HG03439 (cell line): ENCODE measurements at regions not wholly inside any gene's neighbourhood (a gene's known extent, or its start where the extent isn't known, plus 50 kb on each side); places are given as distances from the start of the nearest gene placed in this dataset.
"Not testable (repeated sequence)": the region's sequence is repeated elsewhere in the genome, so short reads cannot be mapped to it uniquely, and the experiment has no call there.

ENCODE experiments used
- ATAC-seq: cut with Tn5 transposase; IDR thresholded peaks from one replicate; pipeline ENCODE4 v1.9.1; 2021; ENCODE audit warnings: mild to moderate bottlenecking, moderate library complexity; ENCODE audit not compliant: unreplicated experiment

- ATAC-seq: no peak
Measured at GRCh38 chr7:130845581-130846085, 111.6 kb upstream of the KLF14 start.

- ATAC-seq: no peak
Measured at GRCh38 chr7:130849604-130850003, 115.6 kb upstream of the KLF14 start.

GRCh38 chr7:130850956-130851355 is 116.9 kb upstream of the KLF14 start:
- no peak for ATAC-seq

DNA sequence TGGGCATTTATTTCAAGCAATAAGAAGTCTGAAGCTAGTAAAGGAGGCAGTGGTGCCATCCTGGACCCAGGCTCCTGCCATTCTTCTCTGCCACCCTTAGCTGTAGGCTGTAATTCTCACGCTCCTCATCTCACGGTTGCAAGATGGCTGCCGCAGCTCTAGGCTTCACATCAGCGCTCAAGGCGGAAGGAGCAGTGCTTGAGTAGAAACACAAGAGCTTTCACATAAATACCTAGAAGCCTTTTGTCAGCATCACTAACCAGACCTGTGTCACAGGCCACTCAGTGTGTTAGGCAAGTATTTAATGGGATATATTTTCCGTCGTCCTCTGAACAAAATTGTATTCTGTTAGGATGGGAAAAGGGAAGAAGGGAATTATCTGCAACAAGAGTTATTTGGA is 118.9 kb upstream of the KLF14 start:
- ATAC-seq: no peak

DNA sequence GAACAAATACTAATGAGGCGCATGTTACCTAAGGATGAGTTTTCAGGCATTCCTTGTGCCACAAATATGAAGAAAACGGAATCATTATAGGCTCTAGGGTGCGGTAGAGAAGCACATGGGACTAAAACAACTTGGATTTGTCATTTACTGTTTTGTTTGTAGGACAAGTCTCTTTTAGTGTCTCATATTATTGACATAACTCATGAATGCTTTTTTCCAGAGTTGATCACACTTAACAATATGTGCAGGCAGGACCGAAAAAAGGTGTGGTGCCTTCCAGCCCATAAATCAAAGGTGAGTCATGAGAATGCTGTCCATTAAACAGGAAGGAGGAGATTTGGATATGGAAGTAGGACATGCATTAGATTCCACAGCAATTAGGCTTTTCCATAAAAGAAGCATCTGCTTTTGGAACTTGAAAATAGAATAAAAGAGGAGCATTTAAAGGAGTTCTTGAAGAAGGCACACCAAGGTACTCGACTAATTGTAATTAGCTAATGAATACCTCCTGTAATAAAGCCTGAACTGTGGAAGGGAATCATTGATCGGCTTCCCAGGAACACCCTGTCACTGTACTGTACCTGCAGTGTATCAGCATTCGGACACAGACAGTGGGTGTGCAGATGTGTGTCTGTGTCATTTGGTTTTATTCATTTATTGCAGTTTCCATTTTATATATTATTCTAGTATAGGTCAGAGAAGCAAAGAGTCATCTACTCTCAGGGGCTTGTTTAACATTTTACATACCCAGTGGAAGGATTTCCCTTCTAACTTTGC is 119.7 kb upstream of the KLF14 start:
- no peak for ATAC-seq

- ATAC-seq: no peak
Measured at GRCh38 chr7:130854481-130854880, 120.5 kb upstream of the KLF14 start.

- ATAC-seq: no peak
Measured at GRCh38 chr7:130856866-130857265, 122.9 kb upstream of the KLF14 start.

GRCh38 chr7:130860832-130861231 is 126.8 kb upstream of the KLF14 start:
- not testable (repeated sequence) for ATAC-seq

DNA sequence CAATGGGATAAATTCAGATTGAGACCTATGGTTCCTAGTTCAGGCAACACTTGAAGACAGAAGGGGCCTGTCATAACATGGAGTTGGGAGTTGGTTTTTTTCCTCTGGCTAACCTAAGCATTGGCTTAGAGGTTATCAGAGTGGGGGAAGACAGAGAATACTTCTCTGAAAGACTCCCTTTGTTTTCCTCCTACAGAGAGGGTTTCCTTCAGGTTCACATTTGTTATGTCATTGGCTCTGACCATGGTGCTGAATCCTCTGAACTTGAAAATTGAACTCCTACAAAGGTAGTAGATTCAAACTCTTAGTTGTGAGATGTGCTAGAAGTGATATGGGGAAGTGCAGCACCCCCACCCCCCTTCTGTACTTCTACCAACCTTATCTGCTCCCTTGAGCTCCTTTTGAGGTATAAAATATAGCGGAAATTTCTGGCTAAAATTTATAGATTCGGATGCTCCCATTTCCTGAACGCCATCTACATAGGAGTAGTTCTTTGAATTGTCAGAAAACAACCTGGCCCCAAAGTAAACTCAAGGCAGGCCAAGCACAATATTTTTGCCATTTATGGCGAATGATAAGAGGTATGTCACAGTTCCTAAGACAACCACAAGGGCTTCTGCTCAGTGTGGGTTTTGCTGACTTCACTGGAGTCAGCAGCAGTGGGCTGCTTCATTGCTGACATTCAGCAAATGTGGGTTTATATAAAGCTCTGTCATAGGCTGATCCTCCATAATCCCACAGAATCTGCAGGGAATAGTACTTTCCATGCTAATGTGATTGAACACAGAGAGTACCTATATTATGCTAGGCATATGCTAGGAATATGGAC is 131.6 kb upstream of the KLF14 start:
- no peak for ATAC-seq

DNA sequence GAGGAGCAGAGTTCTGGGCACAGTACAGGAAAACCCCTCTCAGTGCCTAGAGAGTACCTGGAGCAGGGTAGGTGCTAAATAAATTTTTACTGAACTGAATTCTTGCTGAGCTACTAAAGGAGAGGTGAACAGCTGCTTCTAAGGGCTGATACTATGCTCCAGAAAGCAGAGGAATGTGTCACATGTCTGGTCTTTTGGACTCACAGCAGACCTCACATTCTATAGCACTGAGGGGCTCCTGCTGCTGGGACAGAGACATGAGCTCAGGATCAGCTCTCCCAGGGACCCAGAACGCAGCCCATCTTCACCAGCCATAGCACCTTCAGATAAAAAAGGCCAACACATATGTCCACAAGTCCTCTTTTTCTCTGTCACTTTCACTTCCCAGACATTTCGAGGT is 133.0 kb upstream of the KLF14 start:
- no peak for ATAC-seq

DNA sequence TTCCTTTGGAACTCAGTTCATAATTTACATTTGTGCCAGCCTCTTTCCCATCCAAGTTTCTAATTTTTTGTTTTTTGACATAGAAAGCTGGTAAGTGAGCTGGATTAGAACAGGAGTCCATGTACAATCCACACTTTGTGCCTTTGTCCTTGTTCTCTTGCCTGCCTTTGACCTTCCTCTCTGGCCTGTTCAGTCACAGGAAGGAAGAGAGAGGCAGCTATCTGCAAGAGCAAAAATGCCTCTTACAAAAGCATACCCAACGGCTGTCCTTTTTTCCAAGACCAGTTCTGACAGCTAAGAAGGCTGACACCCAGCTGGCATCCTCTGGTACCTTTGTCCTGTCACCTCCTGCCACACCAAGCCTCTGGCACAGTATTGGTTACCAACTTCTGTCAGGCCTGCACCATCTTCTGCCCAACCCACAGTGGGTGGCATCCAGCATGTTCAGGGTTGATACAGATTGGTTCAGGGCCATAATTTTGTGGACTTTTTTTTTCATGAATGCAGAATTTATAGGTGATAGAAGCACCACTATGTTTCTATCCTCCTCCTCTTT is 133.7 kb upstream of the KLF14 start:
- ATAC-seq: no peak

DNA sequence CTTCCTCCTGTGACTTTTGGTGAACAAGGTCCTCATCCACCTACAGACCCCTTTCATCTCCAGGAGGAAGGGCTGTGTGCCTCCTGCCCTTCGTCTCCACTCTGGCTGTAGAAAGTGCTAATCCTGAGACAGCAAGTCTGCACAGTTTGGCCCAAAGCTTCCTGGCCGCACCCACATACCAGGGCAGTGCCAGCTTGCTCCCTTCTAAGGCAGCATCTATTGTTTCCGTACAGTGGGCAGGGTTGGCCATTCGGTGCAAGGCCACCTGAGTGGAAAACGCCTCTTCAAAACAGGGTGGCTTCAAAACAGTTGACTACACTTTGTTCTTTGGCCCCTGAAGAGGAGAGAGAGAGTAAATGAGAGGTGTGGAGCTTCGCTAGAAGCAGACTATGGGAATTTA is 134.1 kb upstream of the KLF14 start:
- ATAC-seq: no peak

DNA sequence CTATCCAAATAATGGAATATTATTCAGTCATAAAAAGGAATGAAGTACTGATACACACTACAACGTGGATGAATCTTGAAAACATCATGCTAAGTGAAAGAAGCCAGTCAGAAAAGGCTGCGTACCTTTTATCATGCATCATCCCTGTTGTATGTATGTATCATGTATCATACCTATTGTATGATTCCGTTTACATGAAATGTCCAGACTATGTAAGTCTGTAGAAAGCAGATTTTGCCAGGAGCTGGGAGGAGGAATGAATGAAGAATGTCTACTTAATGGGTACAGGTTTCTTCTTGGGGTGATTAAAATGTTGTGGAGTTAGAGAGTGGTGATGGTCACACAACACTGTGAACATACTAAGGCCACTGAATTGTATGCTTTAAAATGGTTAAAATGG is 135.9 kb upstream of the KLF14 start:
- no peak for ATAC-seq

- no peak for ATAC-seq
Measured at GRCh38 chr7:130872341-130872740, 138.3 kb upstream of the KLF14 start.

GRCh38 chr7:130872756-130873448 is 138.9 kb upstream of the KLF14 start:
- ATAC-seq: no peak

- ATAC-seq: no peak
Measured at GRCh38 chr7:130874071-130874915, 140.3 kb upstream of the KLF14 start.

DNA sequence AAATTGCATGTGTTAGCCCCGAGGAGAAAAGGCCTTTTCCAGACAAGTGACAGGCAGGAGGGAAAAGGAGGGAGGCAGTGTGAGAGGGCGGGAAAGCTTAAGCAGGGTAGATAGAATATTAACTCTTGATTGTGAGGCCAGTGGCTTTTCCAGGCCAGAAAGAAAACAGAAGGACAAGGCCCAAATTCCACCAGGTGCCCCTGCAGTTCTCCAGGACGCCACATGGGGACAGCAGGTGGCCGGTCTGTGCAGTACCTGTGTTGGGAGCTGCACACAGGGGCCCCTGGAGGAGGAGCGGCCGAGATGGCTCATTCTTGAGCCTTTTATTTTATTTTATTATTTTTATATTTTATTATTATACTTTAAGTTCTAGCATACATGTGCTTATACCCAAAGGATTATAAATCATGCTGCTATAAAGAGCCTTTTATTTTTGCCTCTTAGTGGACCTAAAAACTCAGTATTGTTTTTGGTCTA is 141.3 kb upstream of the KLF14 start:
- ATAC-seq: no peak

GRCh38 chr7:130875901-130876300 is 141.9 kb upstream of the KLF14 start:
- no peak for ATAC-seq

GRCh38 chr7:130877236-130877990 is 143.4 kb upstream of the KLF14 start:
- no peak for ATAC-seq

DNA sequence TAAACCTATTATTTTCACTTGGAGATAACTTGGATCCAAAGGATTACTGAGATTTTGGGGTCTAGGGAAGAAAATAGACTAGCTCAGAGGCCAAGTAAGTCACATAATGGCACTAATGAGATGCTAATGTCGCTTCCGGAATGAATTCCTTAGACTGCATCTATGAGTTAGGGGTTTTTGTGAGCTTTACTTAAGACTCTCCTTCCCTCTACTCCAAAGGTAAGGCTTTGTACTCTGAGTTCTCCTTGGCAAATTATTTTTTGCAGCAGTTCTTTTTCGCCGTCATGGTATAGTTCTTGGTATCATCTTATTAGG is 143.9 kb upstream of the KLF14 start:
- no peak for ATAC-seq
